ENCODE measurements at regions not wholly inside any gene's neighbourhood (a gene's known extent, or its start where the extent isn't known, plus 50 kb on each side); places are given as distances from the start of the nearest gene placed in this dataset.
"Not testable (repeated sequence)": the region's sequence is repeated elsewhere in the genome, so short reads cannot be mapped to it uniquely, and the experiment has no call there.

DNA sequence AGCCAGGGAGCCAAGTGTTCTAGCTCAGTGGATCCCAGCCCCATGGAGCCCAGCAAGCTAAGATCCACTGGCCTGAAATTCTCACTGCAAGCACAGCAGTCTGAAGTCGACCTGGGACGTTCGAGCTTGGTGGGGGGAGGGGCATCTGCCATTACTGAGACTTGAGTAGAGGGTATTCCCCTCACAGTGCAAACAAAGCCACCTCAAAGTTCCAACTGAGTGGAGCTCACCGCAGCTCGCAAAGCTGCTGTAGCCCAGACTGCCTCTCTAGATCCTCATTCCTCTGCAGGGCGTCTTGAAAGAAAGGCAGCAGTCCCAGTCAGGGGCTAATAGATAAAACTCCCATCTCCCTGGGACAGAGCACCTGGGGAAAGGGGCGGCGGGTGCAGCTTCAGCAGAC lies 226.3 kb downstream of the ZIC3 start:
- peaks cover 57% of the 10 kb centered on the region for H3K9me3 Mint-ChIP-seq (ENCODE audit: unreplicated experiment)
- H3K27me3 Mint-ChIP-seq (ENCODE audit: unreplicated experiment): no peaks in the 10 kb centered on the region

DNA sequence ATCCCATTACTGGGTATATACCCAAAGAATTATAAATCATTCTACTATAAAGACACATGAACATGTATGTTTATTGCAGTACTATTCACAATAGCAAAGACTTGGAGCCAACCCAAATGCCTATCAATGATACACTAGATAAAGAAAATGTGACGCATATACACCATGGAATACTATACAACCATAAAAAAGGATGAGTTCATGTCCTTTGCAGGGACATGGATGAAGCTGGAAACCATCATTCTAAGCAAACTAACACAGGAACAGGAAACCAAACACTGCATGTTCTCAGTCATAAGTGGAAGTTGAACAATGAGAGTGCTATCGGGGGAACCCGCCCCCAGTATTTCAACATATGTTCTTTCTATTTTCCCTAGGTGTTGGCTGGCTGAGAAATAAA lies 232.0 kb downstream of the ZIC3 start:
- H3K27me3 Mint-ChIP-seq (ENCODE audit: unreplicated experiment); H3K36me3 Mint-ChIP-seq (ENCODE audit: unreplicated experiment); DNase-seq (ENCODE audit: extremely low spot score, unreplicated experiment); H3K4me1 Mint-ChIP-seq (ENCODE audit: unreplicated experiment); H3K27ac Mint-ChIP-seq (ENCODE audit: unreplicated experiment); H3K4me3 Mint-ChIP-seq (ENCODE audit: unreplicated experiment): not testable (repeated sequence)
- H3K9me3 Mint-ChIP-seq (ENCODE audit: unreplicated experiment): peaks cover 39% of the 10 kb centered on the region

More for the DNA sequence above, 226.3 kb downstream of the ZIC3 start:
- no peak for DNase-seq (ENCODE audit: extremely low spot score, unreplicated experiment)
- H3K36me3 Mint-ChIP-seq (ENCODE audit: unreplicated experiment): no peaks in the 10 kb centered on the region
- H3K4me3 Mint-ChIP-seq (ENCODE audit: unreplicated experiment): no peak overlapping the region
- TF ChIP-seq, protein P1, sequence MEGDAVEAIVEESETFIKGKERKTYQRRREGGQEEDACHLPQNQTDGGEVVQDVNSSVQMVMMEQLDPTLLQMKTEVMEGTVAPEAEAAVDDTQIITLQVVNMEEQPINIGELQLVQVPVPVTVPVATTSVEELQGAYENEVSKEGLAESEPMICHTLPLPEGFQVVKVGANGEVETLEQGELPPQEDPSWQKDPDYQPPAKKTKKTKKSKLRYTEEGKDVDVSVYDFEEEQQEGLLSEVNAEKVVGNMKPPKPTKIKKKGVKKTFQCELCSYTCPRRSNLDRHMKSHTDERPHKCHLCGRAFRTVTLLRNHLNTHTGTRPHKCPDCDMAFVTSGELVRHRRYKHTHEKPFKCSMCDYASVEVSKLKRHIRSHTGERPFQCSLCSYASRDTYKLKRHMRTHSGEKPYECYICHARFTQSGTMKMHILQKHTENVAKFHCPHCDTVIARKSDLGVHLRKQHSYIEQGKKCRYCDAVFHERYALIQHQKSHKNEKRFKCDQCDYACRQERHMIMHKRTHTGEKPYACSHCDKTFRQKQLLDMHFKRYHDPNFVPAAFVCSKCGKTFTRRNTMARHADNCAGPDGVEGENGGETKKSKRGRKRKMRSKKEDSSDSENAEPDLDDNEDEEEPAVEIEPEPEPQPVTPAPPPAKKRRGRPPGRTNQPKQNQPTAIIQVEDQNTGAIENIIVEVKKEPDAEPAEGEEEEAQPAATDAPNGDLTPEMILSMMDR (IDR thresholded peaks at IDR 0.05): no peak
- H3K4me1 Mint-ChIP-seq (ENCODE audit: unreplicated experiment): no peaks in the 10 kb centered on the region
- H3K27ac Mint-ChIP-seq (ENCODE audit: unreplicated experiment): no peak overlapping the region

DNA sequence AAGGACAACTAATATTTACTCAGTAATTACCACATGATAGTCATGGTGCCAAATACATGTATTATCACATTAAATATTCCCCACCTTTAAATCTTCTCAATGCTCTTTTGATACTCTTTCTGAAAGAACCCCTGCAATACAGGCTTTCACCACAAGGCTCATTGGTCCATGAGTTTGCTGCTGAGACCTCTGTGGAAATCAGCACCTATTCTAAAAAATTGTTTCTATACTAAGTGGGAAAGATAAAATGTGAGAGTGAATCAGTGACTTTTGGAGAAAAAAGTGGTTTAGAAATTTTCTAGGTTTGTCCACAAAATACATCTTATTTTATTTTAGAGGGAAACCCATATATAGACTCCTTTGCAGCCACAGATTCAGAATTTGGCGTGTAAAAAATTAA lies 257.3 kb downstream of the ZIC3 start:
- TF ChIP-seq, protein P1 (IDR thresholded peaks at IDR 0.05): no peak
- Mint-ChIP-seq H3K36me3 (ENCODE audit: unreplicated experiment) (no peaks in the 10 kb centered on the region), H3K9me3 (ENCODE audit: unreplicated experiment) (peaks cover 44% of the 10 kb centered on the region), H3K27ac (ENCODE audit: unreplicated experiment) (no peak overlapping the region), H3K4me1 (ENCODE audit: unreplicated experiment) (no peaks in the 10 kb centered on the region), H3K4me3 (ENCODE audit: unreplicated experiment) (no peak overlapping the region), H3K27me3 (ENCODE audit: unreplicated experiment) (no peaks in the 10 kb centered on the region)
- no peak for DNase-seq (ENCODE audit: extremely low spot score, unreplicated experiment)

DNA sequence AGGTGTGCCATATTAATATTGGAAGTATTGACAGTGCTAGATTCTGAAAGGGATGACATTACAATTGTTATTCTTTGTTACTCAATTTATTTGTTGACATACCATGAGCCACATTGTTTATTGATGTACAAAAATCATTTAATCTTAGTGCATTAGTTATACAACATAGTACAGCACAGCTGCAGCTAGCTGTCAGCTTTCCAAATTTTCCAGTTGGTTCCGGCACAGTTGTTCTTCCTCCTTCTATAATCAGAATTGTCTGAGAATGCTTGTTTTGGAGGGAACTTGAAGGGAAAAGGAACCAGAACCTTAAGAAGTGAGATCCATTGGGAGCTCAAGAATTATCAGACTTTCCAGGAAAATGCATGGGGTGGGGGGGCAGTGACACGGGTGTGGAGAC lies 281.4 kb downstream of the ZIC3 start:
- Mint-ChIP-seq H3K9me3 (ENCODE audit: unreplicated experiment) (peaks cover 45% of the 10 kb centered on the region), H3K4me3 (ENCODE audit: unreplicated experiment) (no peak overlapping the region), H3K27ac (ENCODE audit: unreplicated experiment) (no peak overlapping the region), H3K27me3 (ENCODE audit: unreplicated experiment) (no peaks in the 10 kb centered on the region), H3K4me1 (ENCODE audit: unreplicated experiment) (no peaks in the 10 kb centered on the region), H3K36me3 (ENCODE audit: unreplicated experiment) (no peaks in the 10 kb centered on the region)
- TF ChIP-seq, protein P1 (IDR thresholded peaks at IDR 0.05): no peak
- DNase-seq (ENCODE audit: extremely low spot score, unreplicated experiment): no peak

DNA sequence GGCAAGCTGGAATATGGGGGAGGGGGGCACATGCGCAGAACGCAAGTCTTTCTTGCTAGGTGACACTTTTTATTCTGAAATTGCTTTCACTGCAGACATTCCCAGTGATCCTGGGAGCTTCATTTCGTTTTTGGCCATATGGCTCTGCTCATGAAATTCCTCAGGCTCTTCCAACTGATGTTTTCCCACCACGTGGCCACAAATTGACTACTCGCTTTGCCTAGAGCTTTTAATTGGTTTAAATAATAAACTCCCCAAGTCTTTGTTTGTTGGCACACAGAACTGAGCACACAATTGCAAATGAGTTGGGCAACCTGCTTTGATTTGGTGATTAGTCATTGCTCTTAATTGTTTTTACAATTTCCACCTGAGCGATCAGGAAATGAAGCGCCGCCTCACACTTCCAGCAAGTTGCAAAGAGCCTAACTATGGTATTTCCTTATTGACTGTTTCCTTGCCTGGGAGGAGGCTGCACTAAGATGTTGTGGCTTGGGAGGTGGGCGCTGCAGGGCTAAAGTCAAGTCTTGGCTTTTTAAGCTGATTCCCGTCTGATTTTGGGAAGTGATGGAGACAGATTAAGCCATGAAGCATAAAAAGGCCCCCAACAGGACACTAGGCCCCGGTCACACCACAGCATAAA lies 282.5 kb downstream of the ZIC3 start:
- Mint-ChIP-seq H3K9me3 (ENCODE audit: unreplicated experiment) (peaks cover 51% of the 10 kb centered on the region), H3K27me3 (ENCODE audit: unreplicated experiment) (no peaks in the 10 kb centered on the region), H3K27ac (ENCODE audit: unreplicated experiment) (no peak overlapping the region), H3K36me3 (ENCODE audit: unreplicated experiment) (no peaks in the 10 kb centered on the region), H3K4me1 (ENCODE audit: unreplicated experiment) (no peaks in the 10 kb centered on the region), H3K4me3 (ENCODE audit: unreplicated experiment) (no peak overlapping the region)
- no peak for DNase-seq (ENCODE audit: extremely low spot score, unreplicated experiment)
- TF ChIP-seq, protein P1 (IDR thresholded peaks at IDR 0.05): no peak

DNA sequence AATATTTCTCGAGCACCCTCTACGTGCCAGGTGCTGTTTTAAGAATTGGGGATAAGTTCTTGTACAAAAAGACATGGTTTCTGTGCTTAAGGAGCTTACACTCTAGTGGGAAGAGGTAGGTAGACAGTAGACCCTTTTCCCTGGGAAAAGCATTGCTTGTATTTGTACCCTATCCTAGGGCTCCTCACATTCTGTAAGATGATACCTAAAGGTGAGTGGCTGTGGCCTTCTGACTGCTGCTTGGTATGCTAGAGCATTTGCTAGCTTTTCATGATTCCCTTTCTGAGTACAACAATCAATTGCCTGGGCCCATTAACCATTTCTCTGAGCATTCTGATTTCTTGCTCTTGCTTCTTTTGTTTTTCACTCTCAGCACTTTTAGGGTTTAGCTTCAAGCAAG lies 286.6 kb downstream of the ZIC3 start:
- TF ChIP-seq, protein P1 (IDR thresholded peaks at IDR 0.05): no peak
- no peak for DNase-seq (ENCODE audit: extremely low spot score, unreplicated experiment)
- no peaks in the 10 kb centered on the region for H3K27me3 Mint-ChIP-seq (ENCODE audit: unreplicated experiment)
- H3K9me3 Mint-ChIP-seq (ENCODE audit: unreplicated experiment): peaks cover 52% of the 10 kb centered on the region
- H3K36me3 Mint-ChIP-seq (ENCODE audit: unreplicated experiment): no peaks in the 10 kb centered on the region
- H3K27ac Mint-ChIP-seq (ENCODE audit: unreplicated experiment): no peak overlapping the region
- H3K4me1 Mint-ChIP-seq (ENCODE audit: unreplicated experiment): no peaks in the 10 kb centered on the region
- H3K4me3 Mint-ChIP-seq (ENCODE audit: unreplicated experiment): no peak overlapping the region
